Sigmoid colon (tissue), 4 donors: ENCODE measurements at regions not wholly inside any gene's neighbourhood (a gene's known extent, or its start where the extent isn't known, plus 50 kb on each side); places are given as distances from the start of the nearest gene placed in this dataset.
A peak's percentile ranks its signal among the peaks of the same experiment; 100 is the strongest.

Source experiments
- POLR2A ChIP-seq, 2 donors: fragments of 450-650 bp; IDR thresholded peaks; one replicate each; pipeline ENCODE4 v1.6.1; 2016; ENCODE audit warnings: antibody characterized with exemption in 2 of 2, mild to moderate bottlenecking in 2 of 2, moderate library complexity in 2 of 2
- POLR2AphosphoS5 ChIP-seq, 4 donors: sonication (generic); formaldehyde crosslinking; IDR thresholded peaks; one replicate each; pipeline ENCODE4 v1.6.1; 2017; ENCODE audit warnings: antibody characterized with exemption in 4 of 4
- TF ChIP-seq, protein P1 (sequence below), 4 experiments: fragments of 450-650 bp in 3 of 4; fragments of 200-600 bp in 1 of 4; IDR thresholded peaks; one replicate each; pipeline ENCODE4 v1.5.1; 2016 to 2019; ENCODE audit warnings: antibody characterized with exemption in 4 of 4, mild to moderate bottlenecking in 3 of 4, moderate library complexity in 2 of 4

DNA sequence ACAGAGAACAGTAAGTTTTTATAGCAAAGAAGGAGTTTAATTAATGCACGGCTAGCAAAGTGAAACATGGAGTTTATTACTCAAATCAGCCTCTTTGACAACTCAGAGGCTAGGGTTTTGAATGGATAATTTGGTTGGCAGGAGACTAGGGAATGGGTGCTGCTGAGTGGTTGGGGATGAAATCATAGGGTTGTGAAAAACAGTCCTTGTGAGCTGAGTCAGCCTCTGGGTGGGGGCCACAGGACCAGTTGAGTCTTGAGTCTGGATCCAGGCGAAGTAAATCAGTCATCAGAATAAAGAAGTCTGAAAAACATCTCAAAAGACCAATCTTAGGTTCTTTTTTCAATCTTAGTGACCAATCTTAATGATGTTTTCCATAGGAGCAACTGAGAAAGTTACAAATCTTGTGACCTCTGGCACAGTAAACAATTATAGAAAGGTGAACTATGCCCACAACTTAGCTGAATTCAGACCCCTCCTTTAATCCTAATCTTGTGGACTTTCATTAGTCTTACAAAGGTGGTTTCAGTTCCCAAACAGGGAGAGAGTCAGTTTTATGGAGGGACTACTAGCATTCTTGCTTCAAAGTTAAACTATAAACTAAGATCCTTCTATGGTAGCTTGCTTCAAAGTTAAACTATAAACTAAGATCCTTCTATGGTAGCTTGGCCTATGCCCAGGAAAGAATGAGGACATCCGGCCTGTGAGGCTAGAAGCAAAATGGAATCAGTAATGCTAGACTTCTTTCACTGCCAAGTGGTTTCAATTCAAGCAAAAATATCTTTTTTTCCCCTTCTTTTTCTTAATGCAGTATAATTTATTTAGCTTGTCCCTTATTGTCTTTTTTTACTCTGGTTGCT is 84.5 kb downstream of the AASDHPPT start:
- no peak for TF ChIP-seq POLR2A (IDR thresholded peaks at IDR 0.05)
- TF ChIP-seq, protein P1, sequence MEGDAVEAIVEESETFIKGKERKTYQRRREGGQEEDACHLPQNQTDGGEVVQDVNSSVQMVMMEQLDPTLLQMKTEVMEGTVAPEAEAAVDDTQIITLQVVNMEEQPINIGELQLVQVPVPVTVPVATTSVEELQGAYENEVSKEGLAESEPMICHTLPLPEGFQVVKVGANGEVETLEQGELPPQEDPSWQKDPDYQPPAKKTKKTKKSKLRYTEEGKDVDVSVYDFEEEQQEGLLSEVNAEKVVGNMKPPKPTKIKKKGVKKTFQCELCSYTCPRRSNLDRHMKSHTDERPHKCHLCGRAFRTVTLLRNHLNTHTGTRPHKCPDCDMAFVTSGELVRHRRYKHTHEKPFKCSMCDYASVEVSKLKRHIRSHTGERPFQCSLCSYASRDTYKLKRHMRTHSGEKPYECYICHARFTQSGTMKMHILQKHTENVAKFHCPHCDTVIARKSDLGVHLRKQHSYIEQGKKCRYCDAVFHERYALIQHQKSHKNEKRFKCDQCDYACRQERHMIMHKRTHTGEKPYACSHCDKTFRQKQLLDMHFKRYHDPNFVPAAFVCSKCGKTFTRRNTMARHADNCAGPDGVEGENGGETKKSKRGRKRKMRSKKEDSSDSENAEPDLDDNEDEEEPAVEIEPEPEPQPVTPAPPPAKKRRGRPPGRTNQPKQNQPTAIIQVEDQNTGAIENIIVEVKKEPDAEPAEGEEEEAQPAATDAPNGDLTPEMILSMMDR (IDR thresholded peaks at IDR 0.05): no peak
- TF ChIP-seq POLR2AphosphoS5 (IDR thresholded peaks at IDR 0.05): peak in 1 of 4 donors; percentile 3
